GM04504 (cell line): ENCODE measurements at regions not wholly inside any gene's neighbourhood (a gene's known extent, or its start where the extent isn't known, plus 50 kb on each side); places are given as distances from the start of the nearest gene placed in this dataset.
"Not testable (repeated sequence)": the region's sequence is repeated elsewhere in the genome, so short reads cannot be mapped to it uniquely, and the experiment has no call there.

Experiments used
- DNase-seq: peaks from one replicate; pipeline ENCODE4 v3.0.0-alpha.2; 2012; ENCODE audit warnings: low read depth

- no peak for DNase-seq
These were observed 214.6 kb upstream of the IGFBP7 start for GRCh38 chr4:57324673-57325307.

- DNase-seq, result no peak
These were observed 210.7 kb upstream of the IGFBP7 start for GRCh38 chr4:57320849-57321248.

- no peak for DNase-seq
These were observed 210.0 kb upstream of the IGFBP7 start for GRCh38 chr4:57320217-57320616.

GRCh38 chr4:57318703-57319102 is 208.5 kb upstream of the IGFBP7 start:
- DNase-seq, result no peak

- no peak for DNase-seq
These were observed 204.5 kb upstream of the IGFBP7 start for GRCh38 chr4:57314636-57315035.

- DNase-seq, result no peak
These were observed 202.1 kb upstream of the IGFBP7 start for GRCh38 chr4:57312296-57312695.

- no peak for DNase-seq
These were observed 199.5 kb upstream of the IGFBP7 start for GRCh38 chr4:57309658-57310057.

- DNase-seq, result no peak
These were observed 198.1 kb upstream of the IGFBP7 start for GRCh38 chr4:57308301-57308700.

- no peak for DNase-seq
These were observed 195.7 kb upstream of the IGFBP7 start for GRCh38 chr4:57305836-57306235.

GRCh38 chr4:57303012-57303751 is 193.0 kb upstream of the IGFBP7 start:
- DNase-seq, result no peak

- DNase-seq, result not testable (repeated sequence)
These were observed 190.1 kb upstream of the IGFBP7 start for GRCh38 chr4:57300300-57300699.

GRCh38 chr4:57291911-57292310 is 181.7 kb upstream of the IGFBP7 start:
- DNase-seq, result no peak

- DNase-seq, result no peak
These were observed 177.8 kb upstream of the IGFBP7 start for GRCh38 chr4:57287687-57288604.

- DNase-seq, result no peak
These were observed 172.7 kb upstream of the IGFBP7 start for GRCh38 chr4:57282933-57283310.

- DNase-seq, result no peak
These were observed 170.3 kb upstream of the IGFBP7 start for GRCh38 chr4:57280481-57280880.

- no peak for DNase-seq
These were observed 168.6 kb upstream of the IGFBP7 start for GRCh38 chr4:57278780-57279179.

- DNase-seq, result no peak
These were observed 163.9 kb upstream of the IGFBP7 start for GRCh38 chr4:57274082-57274481.

- DNase-seq, result no peak
These were observed 160.2 kb upstream of the IGFBP7 start for GRCh38 chr4:57270346-57270745.

GRCh38 chr4:57265831-57266582 is 155.8 kb upstream of the IGFBP7 start:
- no peak for DNase-seq

GRCh38 chr4:57254754-57255153 is 144.6 kb upstream of the IGFBP7 start:
- DNase-seq, result no peak

GRCh38 chr4:57249083-57249482 is 138.9 kb upstream of the IGFBP7 start:
- no peak for DNase-seq

GRCh38 chr4:57243076-57243475 is 132.9 kb upstream of the IGFBP7 start:
- no peak for DNase-seq
